ENCODE measurements at regions not wholly inside any gene's neighbourhood (a gene's known extent, or its start where the extent isn't known, plus 50 kb on each side); places are given as distances from the start of the nearest gene placed in this dataset.

DNA sequence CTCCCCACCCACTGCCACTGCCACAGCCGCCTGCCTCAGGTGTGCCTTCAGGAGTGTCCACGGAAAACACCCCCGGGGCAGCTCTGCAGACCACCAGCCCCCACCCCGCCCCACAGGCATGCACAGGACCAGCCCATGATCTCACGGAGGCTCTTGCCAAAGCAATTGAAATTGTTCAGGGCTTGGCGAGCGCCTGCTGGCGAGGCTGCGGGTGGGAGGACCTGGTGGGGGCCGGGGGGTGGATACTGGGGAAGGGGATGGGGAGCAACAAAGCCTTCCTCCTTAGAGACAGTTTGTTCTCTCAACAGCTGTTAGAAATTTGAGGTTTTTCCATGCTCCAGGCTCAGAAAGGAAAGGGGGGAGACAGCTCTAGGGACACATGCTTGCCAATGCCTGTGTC lies 274.7 kb downstream of the MN1 start:
- Histone ChIP-seq H3K27ac (no peak overlapping the region), H3K27me3 (ENCODE audit: insufficient read depth, low read depth, severe bottlenecking) (no peaks in the 10 kb centered on the region), H3K36me3 (no peaks in the 10 kb centered on the region), H3K4me3 (ENCODE audit: low read depth, low read length) (no peak overlapping the region), H3K9me3 (ENCODE audit: severe bottlenecking) (no peaks in the 10 kb centered on the region)
- TF ChIP-seq, protein P1, sequence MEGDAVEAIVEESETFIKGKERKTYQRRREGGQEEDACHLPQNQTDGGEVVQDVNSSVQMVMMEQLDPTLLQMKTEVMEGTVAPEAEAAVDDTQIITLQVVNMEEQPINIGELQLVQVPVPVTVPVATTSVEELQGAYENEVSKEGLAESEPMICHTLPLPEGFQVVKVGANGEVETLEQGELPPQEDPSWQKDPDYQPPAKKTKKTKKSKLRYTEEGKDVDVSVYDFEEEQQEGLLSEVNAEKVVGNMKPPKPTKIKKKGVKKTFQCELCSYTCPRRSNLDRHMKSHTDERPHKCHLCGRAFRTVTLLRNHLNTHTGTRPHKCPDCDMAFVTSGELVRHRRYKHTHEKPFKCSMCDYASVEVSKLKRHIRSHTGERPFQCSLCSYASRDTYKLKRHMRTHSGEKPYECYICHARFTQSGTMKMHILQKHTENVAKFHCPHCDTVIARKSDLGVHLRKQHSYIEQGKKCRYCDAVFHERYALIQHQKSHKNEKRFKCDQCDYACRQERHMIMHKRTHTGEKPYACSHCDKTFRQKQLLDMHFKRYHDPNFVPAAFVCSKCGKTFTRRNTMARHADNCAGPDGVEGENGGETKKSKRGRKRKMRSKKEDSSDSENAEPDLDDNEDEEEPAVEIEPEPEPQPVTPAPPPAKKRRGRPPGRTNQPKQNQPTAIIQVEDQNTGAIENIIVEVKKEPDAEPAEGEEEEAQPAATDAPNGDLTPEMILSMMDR (IDR thresholded peaks at IDR 0.05; ENCODE audit: low read depth, low read length) = no peak
- DNase-seq = no peak

DNA sequence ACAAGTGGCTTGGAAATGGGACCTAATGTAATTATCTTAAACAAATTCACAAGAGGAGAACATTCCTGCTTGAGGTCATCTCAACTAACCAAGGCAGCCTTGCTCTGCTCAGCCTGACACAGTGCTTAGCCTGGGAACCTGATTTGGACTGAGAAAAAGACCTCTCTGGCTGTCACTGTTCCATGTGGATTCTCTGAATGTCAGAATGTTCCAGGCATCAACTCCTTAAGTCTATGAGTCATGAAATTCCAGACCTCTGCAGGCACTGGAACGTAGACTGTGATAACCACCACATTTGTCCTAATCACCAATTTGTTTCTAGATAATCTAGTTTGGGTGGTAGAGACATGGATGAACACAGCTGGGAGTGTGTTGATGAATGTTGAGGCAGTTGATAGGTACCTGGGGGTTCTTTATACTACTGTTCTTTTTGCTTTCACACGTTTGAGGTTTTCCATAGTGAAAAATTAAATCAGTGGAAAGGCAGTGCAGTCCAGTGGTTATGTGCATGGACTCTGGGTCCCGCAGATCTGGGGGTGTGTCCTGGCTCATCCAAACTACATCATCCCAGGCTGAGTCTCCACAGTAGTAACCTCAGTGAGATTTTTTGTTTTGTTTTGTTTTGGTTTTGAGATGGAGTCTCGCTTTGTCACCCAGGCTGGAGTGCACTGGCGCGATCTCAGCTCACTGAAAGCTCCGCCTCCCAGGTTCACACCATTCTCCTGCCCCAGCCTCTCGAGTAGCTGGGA lies 269.6 kb downstream of the MN1 start:
- no peaks in the 10 kb centered on the region for H3K9me3 ChIP-seq (ENCODE audit: severe bottlenecking)
- no peak overlapping the region for H3K27ac ChIP-seq
- H3K4me3 ChIP-seq (ENCODE audit: low read depth, low read length) = no peak overlapping the region
- TF ChIP-seq, protein P1 (IDR thresholded peaks at IDR 0.05; ENCODE audit: low read depth, low read length) = no peak
- DNase-seq = no peak
- no peaks in the 10 kb centered on the region for H3K36me3 ChIP-seq
- no peaks in the 10 kb centered on the region for H3K27me3 ChIP-seq (ENCODE audit: insufficient read depth, low read depth, severe bottlenecking)

DNA sequence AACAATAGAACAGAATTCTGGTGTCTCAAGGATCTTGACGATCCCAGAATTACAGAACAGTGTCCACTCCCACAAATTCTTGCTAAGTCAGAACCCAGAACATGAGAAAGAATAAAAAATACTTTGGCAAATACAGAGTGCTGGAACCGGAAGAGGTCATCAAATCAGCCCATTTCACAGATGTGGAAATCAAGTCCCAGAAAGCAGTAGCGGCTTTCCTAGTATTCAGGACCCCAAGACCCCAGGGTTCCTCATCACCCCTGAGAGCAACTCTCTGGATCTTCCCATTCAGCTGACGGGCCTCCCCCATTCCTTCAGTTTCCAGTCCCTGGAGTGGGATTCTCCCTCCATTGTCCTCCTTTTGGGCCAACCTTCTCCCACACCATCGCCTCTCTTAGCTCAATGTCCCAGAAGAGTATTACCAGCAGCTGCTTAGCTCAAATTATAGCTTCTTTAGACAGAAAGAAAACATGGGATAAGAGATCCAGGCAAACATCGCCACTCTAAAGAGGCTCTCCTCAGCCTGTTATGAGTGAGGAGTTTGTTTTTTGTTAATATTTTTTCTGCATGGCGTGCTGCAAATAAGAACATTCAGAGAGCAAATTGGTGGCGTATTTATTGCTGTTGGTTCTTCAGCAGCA lies 268.3 kb downstream of the MN1 start:
- Histone ChIP-seq H3K27ac (no peak overlapping the region), H3K36me3 (no peaks in the 10 kb centered on the region), H3K4me3 (ENCODE audit: low read depth, low read length) (no peak overlapping the region), H3K27me3 (ENCODE audit: insufficient read depth, low read depth, severe bottlenecking) (no peaks in the 10 kb centered on the region), H3K9me3 (ENCODE audit: severe bottlenecking) (no peaks in the 10 kb centered on the region)
- DNase-seq = no peak
- TF ChIP-seq, protein P1 (IDR thresholded peaks at IDR 0.05; ENCODE audit: low read depth, low read length) = no peak

DNA sequence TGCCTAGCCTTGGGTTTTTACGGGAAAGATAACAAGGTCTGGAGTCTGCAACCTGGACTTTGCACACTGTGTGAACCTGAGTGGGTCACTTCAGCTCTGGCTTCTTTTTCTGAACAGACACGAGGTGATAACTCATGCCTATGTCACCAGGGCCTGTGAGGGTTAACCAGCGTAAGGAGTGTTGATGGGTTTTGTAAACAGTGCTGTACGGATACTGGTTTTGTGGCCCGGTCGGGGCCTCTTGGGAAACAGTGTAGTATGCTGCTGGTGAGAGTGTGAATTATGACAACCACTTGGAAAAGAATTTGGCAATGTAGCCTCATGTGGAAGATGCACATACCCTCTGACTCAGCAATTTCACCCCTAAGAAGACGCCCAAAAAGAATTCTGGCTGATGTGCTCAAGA lies 266.8 kb downstream of the MN1 start:
- no peak overlapping the region for H3K27ac ChIP-seq
- DNase-seq = no peak
- H3K9me3 ChIP-seq (ENCODE audit: severe bottlenecking) = no peaks in the 10 kb centered on the region
- no peaks in the 10 kb centered on the region for H3K36me3 ChIP-seq
- TF ChIP-seq, protein P1 (IDR thresholded peaks at IDR 0.05; ENCODE audit: low read depth, low read length) = no peak
- H3K27me3 ChIP-seq (ENCODE audit: insufficient read depth, low read depth, severe bottlenecking) = no peaks in the 10 kb centered on the region
- no peak overlapping the region for H3K4me3 ChIP-seq (ENCODE audit: low read depth, low read length)

DNA sequence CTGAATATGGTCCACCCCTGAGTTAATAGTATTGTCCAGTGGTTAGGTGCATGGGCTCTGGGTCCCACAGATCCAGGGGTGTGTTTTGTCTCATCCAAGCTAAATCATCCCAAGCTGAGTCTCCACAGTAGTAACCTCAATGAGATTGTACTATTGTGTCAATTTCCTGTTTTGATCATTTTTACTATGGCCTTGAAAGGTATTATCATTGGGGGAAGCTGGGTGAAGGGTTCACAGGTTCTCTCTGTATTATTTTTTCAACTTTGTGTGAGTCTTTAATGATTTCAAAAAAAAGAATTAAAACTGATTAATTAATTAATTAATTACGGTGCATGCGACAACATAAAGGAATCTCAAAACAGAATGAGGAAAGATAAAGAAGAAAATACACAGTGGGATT lies 266.1 kb downstream of the MN1 start:
- TF ChIP-seq, protein P1 (IDR thresholded peaks at IDR 0.05; ENCODE audit: low read depth, low read length) = no peak
- H3K36me3 ChIP-seq = no peaks in the 10 kb centered on the region
- H3K9me3 ChIP-seq (ENCODE audit: severe bottlenecking) = no peaks in the 10 kb centered on the region
- DNase-seq = no peak
- H3K4me3 ChIP-seq (ENCODE audit: low read depth, low read length) = no peak overlapping the region
- H3K27ac ChIP-seq = no peak overlapping the region
- no peaks in the 10 kb centered on the region for H3K27me3 ChIP-seq (ENCODE audit: insufficient read depth, low read depth, severe bottlenecking)
